Parathyroid adenoma (tissue), 2 donors: ENCODE measurements at regions not wholly inside any gene's neighbourhood (a gene's known extent, or its start where the extent isn't known, plus 50 kb on each side); places are given as distances from the start of the nearest gene placed in this dataset.

Source experiments
- H2AFZ ChIP-seq: fragments of 300-600 bp; sonication (generic); one replicate; pipeline ENCODE4 v1.7.0; 2017; ENCODE audit warnings: antibody characterized with exemption, mild to moderate bottlenecking
- H3K27ac ChIP-seq: fragments of 300-600 bp; sonication (generic); one replicate; pipeline ENCODE4 v1.7.0; 2017
- H3K27me3 ChIP-seq: fragments of 300-600 bp; sonication (generic); one replicate; pipeline ENCODE4 v1.7.0; 2017; ENCODE audit warnings: low read length; ENCODE audit not compliant: control insufficient read depth, insufficient read depth
- H3K36me3 ChIP-seq: fragments of 300-600 bp; sonication (generic); one replicate; pipeline ENCODE4 v1.7.0; 2017; ENCODE audit warnings: low read length; ENCODE audit not compliant: control insufficient read depth, insufficient read depth
- H3K4me1 ChIP-seq: fragments of 300-600 bp; sonication (generic); one replicate; pipeline ENCODE4 v1.7.0; 2017; ENCODE audit warnings: control low read depth
- H3K4me2 ChIP-seq: fragments of 300-600 bp; sonication (generic); one replicate; pipeline ENCODE4 v1.7.0; 2017; ENCODE audit warnings: low read length
- H3K4me3 ChIP-seq: fragments of 300-600 bp; sonication (generic); one replicate; pipeline ENCODE4 v1.7.0; 2017; ENCODE audit warnings: low read depth, low read length
- H3K79me2 ChIP-seq: fragments of 300-600 bp; sonication (generic); one replicate; pipeline ENCODE4 v1.7.0; 2017; ENCODE audit warnings: control low read depth
- H3K9ac ChIP-seq: fragments of 300-600 bp; sonication (generic); one replicate; pipeline ENCODE4 v1.7.0; 2017; ENCODE audit warnings: mild to moderate bottlenecking
- H3K9me3 ChIP-seq: fragments of 300-600 bp; sonication (generic); one replicate; pipeline ENCODE4 v1.7.0; 2017; ENCODE audit warnings: low read length; ENCODE audit not compliant: control insufficient read depth
- TF ChIP-seq, protein P1 (sequence below): fragments of 300-600 bp; sonication (generic); IDR thresholded peaks from one replicate; pipeline ENCODE4 v1.7.0; 2017; ENCODE audit warnings: antibody characterized with exemption, mild to moderate bottlenecking
- donor health status: primary hyperparathyroidism.

DNA sequence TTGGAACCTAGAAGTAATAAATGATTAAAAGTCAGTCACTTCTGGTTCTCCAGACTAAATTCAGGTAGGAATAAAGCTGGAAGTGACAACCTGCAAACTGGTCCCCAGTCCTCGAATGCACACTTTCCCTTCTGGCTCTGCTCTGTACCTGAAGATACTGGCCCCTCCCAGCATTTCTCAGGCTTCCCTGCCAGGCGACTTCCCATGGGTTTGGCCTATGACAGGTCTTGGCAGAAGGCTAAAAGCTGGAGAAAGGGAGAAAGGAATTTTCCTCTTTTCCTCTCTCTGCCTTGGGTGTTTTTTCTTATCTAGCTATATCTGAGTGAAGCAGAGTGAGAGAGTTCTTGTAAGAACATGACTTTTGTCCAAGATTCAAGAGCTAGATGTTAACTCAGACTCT is 1005.7 kb downstream of the DTWD2 start:
- no peaks in the 10 kb centered on the region for H3K79me2 ChIP-seq

DNA sequence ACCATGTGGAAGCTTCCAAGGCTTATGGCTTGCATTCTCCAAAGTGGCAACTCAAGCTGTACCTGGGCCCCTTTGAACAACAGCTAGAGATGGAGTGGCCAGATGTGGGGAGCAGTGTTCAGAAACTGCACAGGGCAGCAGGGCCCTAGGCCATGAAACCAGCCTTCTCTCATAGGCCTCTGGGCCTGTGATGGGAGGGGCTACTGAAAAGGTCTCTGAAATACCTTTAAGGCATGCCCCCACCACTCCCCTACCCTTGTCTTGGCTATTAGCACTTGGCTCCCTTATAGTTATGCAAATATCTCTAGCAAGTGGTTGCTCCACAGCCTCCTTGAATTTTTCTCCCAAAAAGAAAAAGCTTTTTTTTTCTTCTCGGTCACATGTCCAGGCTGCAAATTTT is 1014.6 kb downstream of the DTWD2 start:
- Histone ChIP-seq H3K27me3 (no peaks in the 10 kb centered on the region), H3K36me3 (no peaks in the 10 kb centered on the region), H3K9ac (no peak overlapping the region), H3K4me1 (no peaks in the 10 kb centered on the region), H3K9me3 (no peaks in the 10 kb centered on the region), H3K27ac (no peak overlapping the region), H3K4me3 (no peak overlapping the region), H3K79me2 (no peaks in the 10 kb centered on the region), H3K4me2 (no peak overlapping the region), H2AFZ (no peak overlapping the region)
- TF ChIP-seq, protein P1, sequence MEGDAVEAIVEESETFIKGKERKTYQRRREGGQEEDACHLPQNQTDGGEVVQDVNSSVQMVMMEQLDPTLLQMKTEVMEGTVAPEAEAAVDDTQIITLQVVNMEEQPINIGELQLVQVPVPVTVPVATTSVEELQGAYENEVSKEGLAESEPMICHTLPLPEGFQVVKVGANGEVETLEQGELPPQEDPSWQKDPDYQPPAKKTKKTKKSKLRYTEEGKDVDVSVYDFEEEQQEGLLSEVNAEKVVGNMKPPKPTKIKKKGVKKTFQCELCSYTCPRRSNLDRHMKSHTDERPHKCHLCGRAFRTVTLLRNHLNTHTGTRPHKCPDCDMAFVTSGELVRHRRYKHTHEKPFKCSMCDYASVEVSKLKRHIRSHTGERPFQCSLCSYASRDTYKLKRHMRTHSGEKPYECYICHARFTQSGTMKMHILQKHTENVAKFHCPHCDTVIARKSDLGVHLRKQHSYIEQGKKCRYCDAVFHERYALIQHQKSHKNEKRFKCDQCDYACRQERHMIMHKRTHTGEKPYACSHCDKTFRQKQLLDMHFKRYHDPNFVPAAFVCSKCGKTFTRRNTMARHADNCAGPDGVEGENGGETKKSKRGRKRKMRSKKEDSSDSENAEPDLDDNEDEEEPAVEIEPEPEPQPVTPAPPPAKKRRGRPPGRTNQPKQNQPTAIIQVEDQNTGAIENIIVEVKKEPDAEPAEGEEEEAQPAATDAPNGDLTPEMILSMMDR, result no peak

More for the DNA sequence above, 1005.7 kb downstream of the DTWD2 start:
- no peak overlapping the region for H3K4me2 ChIP-seq
- H3K27me3 ChIP-seq, result no peaks in the 10 kb centered on the region
- H3K9me3 ChIP-seq, result no peaks in the 10 kb centered on the region
- H3K9ac ChIP-seq, result no peak overlapping the region
- TF ChIP-seq, protein P1, result no peak
- H3K4me1 ChIP-seq, result no peaks in the 10 kb centered on the region
- H3K27ac ChIP-seq, result no peak overlapping the region
- no peaks in the 10 kb centered on the region for H3K36me3 ChIP-seq
- H2AFZ ChIP-seq, result no peak overlapping the region
- no peak overlapping the region for H3K4me3 ChIP-seq

GRCh38 chr5:117955831-117956230 is 1032.5 kb downstream of the DTWD2 start:
- no peaks in the 10 kb centered on the region for H3K9me3 ChIP-seq
- TF ChIP-seq, protein P1, result no peak
- no peaks in the 10 kb centered on the region for H3K4me1 ChIP-seq
- no peak overlapping the region for H3K4me3 ChIP-seq
- H3K27ac ChIP-seq, result no peak overlapping the region
- H3K4me2 ChIP-seq, result no peak overlapping the region
- H3K36me3 ChIP-seq, result no peaks in the 10 kb centered on the region
- H2AFZ ChIP-seq, result no peak overlapping the region
- H3K9ac ChIP-seq, result no peak overlapping the region
- H3K27me3 ChIP-seq, result no peaks in the 10 kb centered on the region
- no peaks in the 10 kb centered on the region for H3K79me2 ChIP-seq

GRCh38 chr5:117954331-117954730 is 1034.0 kb downstream of the DTWD2 start:
- Histone ChIP-seq H3K9me3 (no peaks in the 10 kb centered on the region), H3K4me1 (no peaks in the 10 kb centered on the region), H3K27ac (no peak overlapping the region), H2AFZ (no peak overlapping the region), H3K4me2 (no peak overlapping the region), H3K36me3 (no peaks in the 10 kb centered on the region), H3K4me3 (no peak overlapping the region), H3K27me3 (no peaks in the 10 kb centered on the region), H3K79me2 (no peaks in the 10 kb centered on the region), H3K9ac (no peak overlapping the region)
- TF ChIP-seq, protein P1, result no peak

DNA sequence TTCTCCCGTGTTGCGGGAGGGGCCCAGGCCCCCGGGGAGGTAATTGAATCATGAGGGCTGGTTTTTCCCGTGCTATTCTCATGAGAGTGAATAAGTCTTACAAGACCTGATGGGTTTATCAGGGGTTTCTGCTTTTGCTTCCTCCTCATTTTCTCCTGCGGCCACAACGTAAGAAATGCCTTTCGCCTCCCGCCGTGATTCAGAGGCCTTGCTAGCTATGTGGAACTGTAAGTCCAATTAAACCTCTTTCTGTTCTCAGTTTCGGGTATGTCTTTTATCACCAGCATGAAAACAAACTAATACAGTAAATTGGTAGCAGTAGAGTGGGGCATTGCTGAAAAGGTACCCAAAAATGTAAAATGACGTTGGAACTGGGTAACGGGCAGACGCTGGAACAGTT is 1035.1 kb downstream of the DTWD2 start:
- no peaks in the 10 kb centered on the region for H3K9me3 ChIP-seq
- no peak overlapping the region for H3K27ac ChIP-seq
- H3K4me1 ChIP-seq, result no peaks in the 10 kb centered on the region
- no peaks in the 10 kb centered on the region for H3K36me3 ChIP-seq
- H3K4me2 ChIP-seq, result no peak overlapping the region
- no peaks in the 10 kb centered on the region for H3K79me2 ChIP-seq
- TF ChIP-seq, protein P1, result no peak
- no peaks in the 10 kb centered on the region for H3K27me3 ChIP-seq
- H3K9ac ChIP-seq, result no peak overlapping the region
- H2AFZ ChIP-seq, result no peak overlapping the region
- no peak overlapping the region for H3K4me3 ChIP-seq
